H9 (cell line): ENCODE measurements at regions not wholly inside any gene's neighbourhood (a gene's known extent, or its start where the extent isn't known, plus 50 kb on each side); places are given as distances from the start of the nearest gene placed in this dataset.

ENCODE experiments used
- DNase-seq: peaks from one replicate; pipeline ENCODE4 v3.0.0-alpha.2; 2017
- H2AFZ ChIP-seq: one replicate; pipeline ENCODE4 v1.6.1; 2013; ENCODE audit warnings: mild to moderate bottlenecking, low read length, control low read depth, moderate library complexity
- H2AK5ac ChIP-seq: 2 replicates; pipeline ENCODE4 v1.6.1; 2013; ENCODE audit warnings: low read length, control low read depth, mixed read lengths; ENCODE audit not compliant: insufficient read length
- H2BK120ac ChIP-seq: one replicate; pipeline ENCODE4 v1.6.1; 2013; ENCODE audit warnings: low read depth, mild to moderate bottlenecking, low read length, control low read depth, inconsistent platforms; ENCODE audit not compliant: poor library complexity, severe bottlenecking
- H2BK12ac ChIP-seq: 2 replicates; pipeline ENCODE4 v1.6.1; 2013; ENCODE audit warnings: low read length, control low read depth, mixed read lengths, low read depth; ENCODE audit not compliant: insufficient read length
- H2BK15ac ChIP-seq: 2 replicates; pipeline ENCODE4 v1.6.1; 2013; ENCODE audit warnings: low read depth, low read length, control low read depth
- H2BK20ac ChIP-seq: one replicate; pipeline ENCODE4 v1.6.1; 2013; ENCODE audit warnings: low read depth, mild to moderate bottlenecking, low read length, control low read depth, inconsistent platforms; ENCODE audit not compliant: poor library complexity, severe bottlenecking
- H2BK5ac ChIP-seq: 2 replicates; pipeline ENCODE4 v1.6.1; 2013; ENCODE audit warnings: low read length, control low read depth, mixed read lengths; ENCODE audit not compliant: insufficient read length
- H3K14ac ChIP-seq: 2 replicates; pipeline ENCODE4 v1.6.1; 2013; ENCODE audit warnings: low read length, control low read depth; ENCODE audit not compliant: insufficient read depth
- H3K18ac ChIP-seq: 2 replicates; pipeline ENCODE4 v1.6.1; 2013; ENCODE audit warnings: low read depth, mild to moderate bottlenecking, mixed read lengths, low read length, control low read depth; ENCODE audit not compliant: insufficient read length
- H3K23ac ChIP-seq: 2 replicates; pipeline ENCODE4 v1.6.1; 2013; ENCODE audit warnings: low read length, control low read depth, mixed read lengths, low read depth; ENCODE audit not compliant: insufficient read length
- H3K23me2 ChIP-seq: 2 replicates; pipeline ENCODE4 v1.6.1; 2013; ENCODE audit warnings: low read depth, mild to moderate bottlenecking, mixed read lengths, low read length, control low read depth; ENCODE audit not compliant: insufficient read length, poor library complexity, severe bottlenecking
- H3K27ac ChIP-seq: 2 replicates; pipeline ENCODE4 v1.5.1; 2013; ENCODE audit warnings: low read length, control low read depth, mixed read lengths, low read depth; ENCODE audit not compliant: insufficient read length
- H3K27me3 ChIP-seq: 2 replicates; pipeline ENCODE4 v1.6.1; 2013; ENCODE audit warnings: low read length, control low read depth, inconsistent platforms; ENCODE audit not compliant: insufficient read depth
- H3K4ac ChIP-seq: 2 replicates; pipeline ENCODE4 v1.6.1; 2013; ENCODE audit warnings: low read depth, mild to moderate bottlenecking, control low read depth, inconsistent platforms, low read length, moderate library complexity
- H3K4me1 ChIP-seq: 2 replicates; pipeline ENCODE4 v1.6.1; 2013; ENCODE audit warnings: low read length, control low read depth, inconsistent platforms; ENCODE audit not compliant: insufficient read depth
- H3K4me2 ChIP-seq: 2 replicates; pipeline ENCODE4 v1.6.1; 2013; ENCODE audit warnings: low read length, control low read depth, mixed read lengths; ENCODE audit not compliant: insufficient read length, insufficient read depth
- H3K56ac ChIP-seq: 2 replicates; pipeline ENCODE4 v1.6.1; 2013; ENCODE audit warnings: low read depth, mild to moderate bottlenecking, mixed read lengths, low read length, control low read depth; ENCODE audit not compliant: insufficient read length
- H3K79me1 ChIP-seq: 2 replicates; pipeline ENCODE4 v1.6.1; 2013; ENCODE audit warnings: low read depth, mild to moderate bottlenecking, moderate library complexity, low read length, control low read depth, inconsistent platforms; ENCODE audit not compliant: insufficient read depth, poor library complexity, severe bottlenecking
- H3K79me2 ChIP-seq: 2 replicates; pipeline ENCODE4 v1.6.1; 2013; ENCODE audit warnings: low read length, control low read depth, inconsistent platforms; ENCODE audit not compliant: insufficient read depth
- H3K9ac ChIP-seq: 2 replicates; pipeline ENCODE4 v1.6.1; 2013; ENCODE audit warnings: low read length, control low read depth, mixed read lengths; ENCODE audit not compliant: insufficient read length; ENCODE audit errors: extremely low read depth
- H3K9me3 ChIP-seq: one replicate; pipeline ENCODE4 v1.6.1; 2013; ENCODE audit warnings: low read depth, low read length, inconsistent platforms; ENCODE audit not compliant: control insufficient read depth
- H3T11ph ChIP-seq: one replicate; pipeline ENCODE4 v1.6.1; 2013; ENCODE audit warnings: mild to moderate bottlenecking, low read length, control low read depth, inconsistent platforms
- H4K20me1 ChIP-seq: one replicate; pipeline ENCODE4 v1.6.1; 2013; ENCODE audit not compliant: control insufficient read depth, insufficient read length, insufficient read depth
- H4K5ac ChIP-seq: 2 replicates; pipeline ENCODE4 v1.6.1; 2013; ENCODE audit warnings: low read depth, mild to moderate bottlenecking, mixed read lengths, low read length, control low read depth; ENCODE audit not compliant: insufficient read length
- H4K8ac ChIP-seq: replicated peaks from 2 replicates; pipeline ENCODE4 v1.6.1; 2013; ENCODE audit warnings: low read length, control low read depth, mixed read lengths, low read depth; ENCODE audit not compliant: insufficient read length
- H4K91ac ChIP-seq: 2 replicates; pipeline ENCODE4 v1.6.1; 2013; ENCODE audit warnings: low read depth, mild to moderate bottlenecking, moderate library complexity, mixed read lengths, low read length, control low read depth; ENCODE audit not compliant: insufficient read length
- H3K27ac Mint-ChIP-seq, 3 experiments: 2 replicates in 2 of 3; 3 replicates in 1 of 3; pipeline ENCODE4 v1.8.0; 2020 to 2021; ENCODE audit warnings: mixed read lengths in 3 of 3, mild to moderate bottlenecking in 1 of 3, moderate library complexity in 1 of 3
- H3K27me3 Mint-ChIP-seq: 2 replicates; pipeline ENCODE4 v1.8.0; 2021; ENCODE audit warnings: low read depth, mild to moderate bottlenecking, moderate library complexity, mixed read lengths
- H3K36me3 Mint-ChIP-seq, 3 experiments: 2 replicates in 2 of 3; 3 replicates in 1 of 3; pipeline ENCODE4 v1.8.0; 2020 to 2021; ENCODE audit warnings: low read depth in 3 of 3, mixed read lengths in 3 of 3; ENCODE audit not compliant: insufficient read depth in 1 of 3
- H3K4me1 Mint-ChIP-seq, 2 experiments: 2 replicates each; pipeline ENCODE4 v1.8.0; 2020; ENCODE audit warnings: mixed read lengths in 2 of 2
- H3K4me3 Mint-ChIP-seq, 2 experiments: 2 replicates in 1 of 2; 3 replicates in 1 of 2; pipeline ENCODE4 v1.8.0; 2020 to 2021; ENCODE audit warnings: mild to moderate bottlenecking in 2 of 2, mixed read lengths in 2 of 2, moderate library complexity in 1 of 2
- H3K9me3 Mint-ChIP-seq, 2 experiments: 2 replicates in 1 of 2; 3 replicates in 1 of 2; pipeline ENCODE4 v1.8.0; 2020; ENCODE audit warnings: mild to moderate bottlenecking in 2 of 2, mixed read lengths in 2 of 2, moderate library complexity in 1 of 2
- WGBS: extraction: QIAGEN DNeasy Blood & Tissue Kit; methylation state at CpG from one replicate; pipeline ENCODE4 v1.1.7; 2013; ENCODE audit warnings: missing lambda C conversion rate, low lambda C conversion rate, mixed read lengths; ENCODE audit not compliant: insufficient read length; ENCODE audit errors: extremely low coverage; 5-methylcytosine and 5-hydroxymethylcytosine counted together
- TF ChIP-seq, protein P1 (sequence below): fragments of 200-600 bp; sonication (generic); conservative IDR thresholded peaks from 3 replicates; pipeline ENCODE4 v1.8.0; 2021; ENCODE audit warnings: antibody characterized with exemption, mild to moderate bottlenecking

DNA sequence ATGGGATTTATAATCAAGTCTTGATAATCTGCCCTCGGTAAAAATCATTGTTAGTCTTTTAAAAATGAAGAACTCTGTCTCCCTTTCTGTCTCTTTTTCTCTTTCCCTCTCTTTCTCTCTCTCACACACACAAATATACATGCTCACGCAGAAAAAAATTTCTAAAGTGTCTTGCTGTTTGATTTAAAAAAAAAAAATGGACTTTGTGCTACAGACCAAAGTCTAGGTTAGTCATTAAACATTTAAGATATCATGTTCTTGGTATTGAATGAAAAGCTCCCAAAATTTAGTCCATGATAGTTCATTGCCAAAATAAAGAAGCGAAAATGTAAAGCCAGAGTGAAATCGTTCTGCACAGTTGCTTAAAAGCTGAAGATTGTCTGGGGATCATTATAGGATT, 665.8 kb downstream of the SORCS1 start:
- Histone ChIP-seq H3K79me2 (no peaks in the 10 kb centered on the region), H2BK15ac (no peak overlapping the region), H3K4ac (no peak overlapping the region), H3K23me2 (no peaks in the 10 kb centered on the region), H2BK120ac (no peak overlapping the region), H2BK12ac (no peak overlapping the region), H4K5ac (no peak overlapping the region), H3K23ac (no peak overlapping the region), H3K27me3 (no peaks in the 10 kb centered on the region), H3K4me1 (no peaks in the 10 kb centered on the region), H4K20me1 (no peaks in the 10 kb centered on the region), H3T11ph (no peak overlapping the region), H3K27ac (no peak overlapping the region), H3K79me1 (no peaks in the 10 kb centered on the region), H3K56ac (no peak overlapping the region), H4K91ac (no peak overlapping the region), H2AK5ac (no peak overlapping the region), H3K4me2 (no peak overlapping the region), H2AFZ (no peak overlapping the region), H3K9me3 (no peaks in the 10 kb centered on the region), H2BK20ac (no peak overlapping the region), H3K9ac (no peak overlapping the region), H4K8ac (no peak overlapping the region), H3K18ac (no peak overlapping the region), H3K14ac (no peak overlapping the region), H2BK5ac (no peak overlapping the region)
- TF ChIP-seq, protein P1, sequence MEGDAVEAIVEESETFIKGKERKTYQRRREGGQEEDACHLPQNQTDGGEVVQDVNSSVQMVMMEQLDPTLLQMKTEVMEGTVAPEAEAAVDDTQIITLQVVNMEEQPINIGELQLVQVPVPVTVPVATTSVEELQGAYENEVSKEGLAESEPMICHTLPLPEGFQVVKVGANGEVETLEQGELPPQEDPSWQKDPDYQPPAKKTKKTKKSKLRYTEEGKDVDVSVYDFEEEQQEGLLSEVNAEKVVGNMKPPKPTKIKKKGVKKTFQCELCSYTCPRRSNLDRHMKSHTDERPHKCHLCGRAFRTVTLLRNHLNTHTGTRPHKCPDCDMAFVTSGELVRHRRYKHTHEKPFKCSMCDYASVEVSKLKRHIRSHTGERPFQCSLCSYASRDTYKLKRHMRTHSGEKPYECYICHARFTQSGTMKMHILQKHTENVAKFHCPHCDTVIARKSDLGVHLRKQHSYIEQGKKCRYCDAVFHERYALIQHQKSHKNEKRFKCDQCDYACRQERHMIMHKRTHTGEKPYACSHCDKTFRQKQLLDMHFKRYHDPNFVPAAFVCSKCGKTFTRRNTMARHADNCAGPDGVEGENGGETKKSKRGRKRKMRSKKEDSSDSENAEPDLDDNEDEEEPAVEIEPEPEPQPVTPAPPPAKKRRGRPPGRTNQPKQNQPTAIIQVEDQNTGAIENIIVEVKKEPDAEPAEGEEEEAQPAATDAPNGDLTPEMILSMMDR = no peak
- WGBS = no CpG with 5 or more reads among the region's 4 CpGs
- H3K27ac Mint-ChIP-seq = no peak overlapping the region
- no peak for DNase-seq
- no peak overlapping the region for H3K4me3 Mint-ChIP-seq
- H3K4me1 Mint-ChIP-seq = peaks cover 8 to 9% of the 10 kb centered on the region in 2 experiments
- no peaks in the 10 kb centered on the region for H3K36me3 Mint-ChIP-seq
- no peaks in the 10 kb centered on the region; the same call in 1 of the 2 replicates for H3K27me3 Mint-ChIP-seq
- no peaks in the 10 kb centered on the region for H3K9me3 Mint-ChIP-seq
